LNCaP clone FGC (cell line): ENCODE measurements at regions not wholly inside any gene's neighbourhood (a gene's known extent, or its start where the extent isn't known, plus 50 kb on each side); places are given as distances from the start of the nearest gene placed in this dataset.
"Not testable (repeated sequence)": the region's sequence is repeated elsewhere in the genome, so short reads cannot be mapped to it uniquely, and the experiment has no call there.

ENCODE experiments used
- DNase-seq: peaks from one replicate; pipeline ENCODE4 v3.0.0-alpha.2; 2011; ENCODE audit warnings: low read depth
- H3K4me3 ChIP-seq: 2 replicates; pipeline ENCODE4 v1.5.1; 2011; ENCODE audit warnings: mild to moderate bottlenecking, low read depth, low read length, control low read depth
- TF ChIP-seq, protein P1 (sequence below): IDR thresholded peaks from 2 replicates; pipeline ENCODE4 v1.5.1; 2012; ENCODE audit warnings: mild to moderate bottlenecking; ENCODE audit not compliant: control insufficient read depth, insufficient read depth; ENCODE audit errors: extremely low read depth

DNA sequence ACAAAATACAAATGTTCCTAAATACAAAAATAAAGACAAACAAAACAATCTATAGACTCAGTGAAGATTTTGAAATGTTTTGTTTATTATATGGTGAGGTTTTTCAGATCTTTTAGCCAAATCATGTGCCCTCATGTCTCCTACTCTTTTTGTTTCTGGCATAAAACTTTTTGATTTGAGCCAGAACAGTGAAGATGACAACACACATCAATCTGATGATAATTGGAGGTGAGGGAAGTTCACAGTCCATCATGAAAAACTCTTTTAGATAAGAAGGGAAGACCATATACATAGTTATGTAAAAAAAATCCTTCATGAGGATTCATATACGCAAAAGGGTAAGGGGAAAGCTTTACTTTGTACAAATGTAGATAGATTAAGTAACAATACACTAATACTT lies 75.1 kb upstream of the OSBPL11 start:
- DNase-seq, result no peak
- TF ChIP-seq, protein P1, sequence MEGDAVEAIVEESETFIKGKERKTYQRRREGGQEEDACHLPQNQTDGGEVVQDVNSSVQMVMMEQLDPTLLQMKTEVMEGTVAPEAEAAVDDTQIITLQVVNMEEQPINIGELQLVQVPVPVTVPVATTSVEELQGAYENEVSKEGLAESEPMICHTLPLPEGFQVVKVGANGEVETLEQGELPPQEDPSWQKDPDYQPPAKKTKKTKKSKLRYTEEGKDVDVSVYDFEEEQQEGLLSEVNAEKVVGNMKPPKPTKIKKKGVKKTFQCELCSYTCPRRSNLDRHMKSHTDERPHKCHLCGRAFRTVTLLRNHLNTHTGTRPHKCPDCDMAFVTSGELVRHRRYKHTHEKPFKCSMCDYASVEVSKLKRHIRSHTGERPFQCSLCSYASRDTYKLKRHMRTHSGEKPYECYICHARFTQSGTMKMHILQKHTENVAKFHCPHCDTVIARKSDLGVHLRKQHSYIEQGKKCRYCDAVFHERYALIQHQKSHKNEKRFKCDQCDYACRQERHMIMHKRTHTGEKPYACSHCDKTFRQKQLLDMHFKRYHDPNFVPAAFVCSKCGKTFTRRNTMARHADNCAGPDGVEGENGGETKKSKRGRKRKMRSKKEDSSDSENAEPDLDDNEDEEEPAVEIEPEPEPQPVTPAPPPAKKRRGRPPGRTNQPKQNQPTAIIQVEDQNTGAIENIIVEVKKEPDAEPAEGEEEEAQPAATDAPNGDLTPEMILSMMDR, result no peak
- H3K4me3 ChIP-seq, result no peak overlapping the region

DNA sequence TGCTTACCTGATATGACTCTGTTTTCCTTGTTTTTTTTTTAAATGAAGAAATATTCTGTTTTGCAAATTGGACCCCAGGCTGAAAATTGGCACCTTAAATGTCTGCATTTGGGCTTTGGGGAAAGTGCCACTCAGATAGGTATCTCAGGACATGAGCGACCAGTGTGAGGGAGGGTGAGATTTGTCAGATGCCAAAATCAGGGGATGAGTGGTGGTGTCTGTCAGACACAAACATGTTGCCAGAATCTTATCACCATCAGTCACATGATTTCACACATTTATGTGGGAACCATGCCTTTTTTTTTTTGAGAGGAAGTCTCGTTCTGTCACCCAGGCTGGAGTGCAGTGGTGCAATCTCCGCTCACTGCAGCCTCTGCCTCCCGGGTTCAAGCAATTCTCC lies 75.6 kb upstream of the OSBPL11 start:
- TF ChIP-seq, protein P1, result no peak
- DNase-seq, result no peak
- no peak overlapping the region for H3K4me3 ChIP-seq

DNA sequence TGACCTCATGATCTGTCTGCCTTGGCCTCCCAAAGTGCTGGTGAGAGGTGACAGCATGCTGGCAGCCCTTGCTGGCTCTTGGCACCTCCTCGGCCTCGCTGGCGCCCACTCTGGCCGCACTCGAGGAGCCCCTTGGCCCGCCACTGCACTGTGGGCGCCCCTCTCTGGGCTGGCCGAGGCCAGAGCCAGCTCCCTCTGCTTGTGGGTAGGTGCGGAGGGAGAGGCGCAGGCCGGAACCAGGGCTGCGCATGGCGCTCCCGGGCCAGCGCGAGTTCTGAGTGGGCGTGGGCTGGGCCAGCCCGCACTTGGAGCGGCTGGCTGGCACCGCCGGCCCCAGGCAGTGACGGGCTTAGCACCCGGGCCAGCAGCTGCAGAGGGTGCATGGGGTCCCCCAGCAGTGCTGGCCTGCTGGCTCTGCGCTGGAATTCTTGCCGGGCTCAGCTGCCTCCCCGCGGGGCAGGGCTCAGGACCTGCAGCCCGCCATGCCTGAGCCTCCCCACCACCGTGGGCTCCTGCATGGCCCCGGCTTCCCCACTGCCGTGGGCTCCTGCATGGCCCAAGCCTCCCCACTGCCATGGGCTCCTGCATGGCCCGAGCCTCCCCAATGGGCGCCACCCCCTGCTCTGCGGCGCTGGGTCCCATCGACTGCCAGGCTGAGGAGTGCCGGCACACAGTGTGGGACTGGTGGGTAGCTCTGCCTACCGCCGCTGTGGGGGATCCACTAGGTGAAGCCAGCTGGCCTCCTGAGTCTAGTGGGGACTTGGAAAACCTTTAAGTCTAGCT lies 76.4 kb upstream of the OSBPL11 start:
- no peak overlapping the region for H3K4me3 ChIP-seq
- DNase-seq, result no peak
- TF ChIP-seq, protein P1, result no peak

DNA sequence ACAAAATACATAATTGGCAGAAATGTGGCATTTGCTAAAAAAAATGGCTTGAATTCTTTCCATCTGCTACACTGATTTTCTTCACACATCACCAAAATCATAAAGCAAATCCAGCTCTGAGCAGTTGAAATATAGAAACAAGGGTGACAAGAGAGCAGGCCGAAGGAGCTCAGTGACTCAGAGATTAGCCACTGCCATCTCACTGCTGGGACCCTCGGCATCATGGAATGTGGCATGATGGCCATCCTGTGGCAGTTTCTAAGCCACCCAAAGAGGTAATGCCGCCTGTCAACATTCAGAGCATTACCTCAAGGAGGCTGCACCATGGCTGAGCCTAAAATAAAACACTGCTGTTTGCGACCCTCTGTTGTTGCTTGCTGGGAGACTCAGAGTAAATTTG lies 80.5 kb upstream of the OSBPL11 start:
- TF ChIP-seq, protein P1, result no peak
- no peak for DNase-seq
- no peak overlapping the region for H3K4me3 ChIP-seq

DNA sequence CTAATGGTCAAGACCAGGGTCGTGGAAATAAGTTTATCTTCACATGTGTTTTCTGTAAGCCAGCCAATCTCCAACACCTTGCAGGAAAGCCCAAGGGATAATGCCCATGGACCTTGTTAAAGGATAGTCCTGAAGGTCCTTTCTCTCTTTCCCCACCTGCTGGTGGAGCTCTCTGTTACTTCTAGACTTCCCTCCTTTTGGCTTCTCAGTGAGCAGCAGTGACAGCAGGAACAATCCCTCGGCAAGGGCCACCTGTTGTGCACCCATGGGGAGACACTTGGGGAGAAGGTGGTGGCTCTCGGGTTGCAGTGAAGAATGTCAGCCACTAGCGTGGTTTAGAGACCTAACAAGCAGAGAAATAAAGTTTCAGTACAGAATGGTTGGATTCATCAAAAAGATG lies 84.0 kb upstream of the OSBPL11 start:
- DNase-seq, result no peak
- H3K4me3 ChIP-seq, result no peak overlapping the region
- TF ChIP-seq, protein P1, result no peak

DNA sequence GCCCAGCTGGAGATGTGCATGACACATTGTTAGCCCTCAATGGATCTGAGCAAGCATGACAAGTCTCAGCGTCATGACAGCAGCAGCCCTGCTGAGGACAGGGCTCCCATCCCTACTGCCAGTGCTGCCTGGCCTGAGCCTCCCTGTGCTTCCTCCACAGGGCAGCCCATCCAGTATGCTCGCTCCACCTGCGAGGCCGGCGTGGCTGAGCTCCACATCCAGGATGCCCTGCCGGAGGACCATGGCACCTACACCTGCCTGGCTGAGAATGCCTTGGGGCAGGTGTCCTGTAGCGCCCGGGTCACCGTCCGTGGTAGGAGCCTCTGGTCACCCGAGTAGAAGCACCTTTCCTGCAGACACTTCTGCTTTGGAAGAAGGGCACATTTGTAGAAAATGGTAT lies 85.8 kb upstream of the OSBPL11 start:
- H3K4me3 ChIP-seq, result no peak overlapping the region
- no peak for DNase-seq
- TF ChIP-seq, protein P1, result no peak

DNA sequence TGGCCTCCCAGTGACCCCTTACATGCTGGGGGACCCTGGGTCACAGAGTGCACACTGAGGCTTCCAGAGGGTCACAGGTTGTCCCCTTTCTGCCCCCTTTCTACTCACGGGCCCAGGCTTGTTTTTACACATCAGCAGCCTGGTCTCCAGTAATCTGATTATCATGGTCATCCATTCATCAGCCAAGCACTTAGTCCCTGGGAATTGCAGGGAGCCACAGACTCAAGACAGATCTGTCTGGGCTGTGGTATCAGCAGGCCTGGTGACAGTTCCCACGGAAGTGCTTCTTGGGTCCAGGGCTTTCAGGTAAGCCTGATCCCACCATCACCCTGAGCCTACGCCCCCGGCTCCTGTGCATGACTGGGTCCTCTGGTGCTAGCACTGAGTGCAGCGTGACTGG lies 86.6 kb upstream of the OSBPL11 start:
- H3K4me3 ChIP-seq, DNase-seq: not testable (repeated sequence)

DNA sequence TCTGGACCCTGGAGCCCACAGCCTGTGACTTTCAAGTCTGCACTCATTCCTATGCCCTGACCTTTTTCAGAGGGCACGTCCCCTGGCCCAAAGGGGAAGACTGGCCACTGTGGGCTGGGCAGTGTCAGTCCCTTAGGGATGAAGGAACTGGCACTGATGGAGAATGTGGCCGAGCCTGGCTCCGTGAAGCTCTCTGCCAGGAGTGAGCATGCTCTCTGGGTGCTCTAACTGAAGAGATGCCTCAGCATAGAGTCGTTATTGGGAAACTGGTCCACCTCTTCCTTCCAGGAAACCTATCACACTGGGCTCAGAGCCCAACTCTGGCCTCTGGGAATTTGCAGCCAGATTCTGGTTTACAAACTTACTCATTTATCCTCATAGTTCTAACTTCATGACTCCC lies 87.3 kb upstream of the OSBPL11 start:
- not testable (repeated sequence) for H3K4me3 ChIP-seq, DNase-seq
